ENCODE measurements at regions not wholly inside any gene's neighbourhood (a gene's known extent, or its start where the extent isn't known, plus 50 kb on each side); places are given as distances from the start of the nearest gene placed in this dataset.
"Not testable (repeated sequence)": the region's sequence is repeated elsewhere in the genome, so short reads cannot be mapped to it uniquely, and the experiment has no call there.

DNA sequence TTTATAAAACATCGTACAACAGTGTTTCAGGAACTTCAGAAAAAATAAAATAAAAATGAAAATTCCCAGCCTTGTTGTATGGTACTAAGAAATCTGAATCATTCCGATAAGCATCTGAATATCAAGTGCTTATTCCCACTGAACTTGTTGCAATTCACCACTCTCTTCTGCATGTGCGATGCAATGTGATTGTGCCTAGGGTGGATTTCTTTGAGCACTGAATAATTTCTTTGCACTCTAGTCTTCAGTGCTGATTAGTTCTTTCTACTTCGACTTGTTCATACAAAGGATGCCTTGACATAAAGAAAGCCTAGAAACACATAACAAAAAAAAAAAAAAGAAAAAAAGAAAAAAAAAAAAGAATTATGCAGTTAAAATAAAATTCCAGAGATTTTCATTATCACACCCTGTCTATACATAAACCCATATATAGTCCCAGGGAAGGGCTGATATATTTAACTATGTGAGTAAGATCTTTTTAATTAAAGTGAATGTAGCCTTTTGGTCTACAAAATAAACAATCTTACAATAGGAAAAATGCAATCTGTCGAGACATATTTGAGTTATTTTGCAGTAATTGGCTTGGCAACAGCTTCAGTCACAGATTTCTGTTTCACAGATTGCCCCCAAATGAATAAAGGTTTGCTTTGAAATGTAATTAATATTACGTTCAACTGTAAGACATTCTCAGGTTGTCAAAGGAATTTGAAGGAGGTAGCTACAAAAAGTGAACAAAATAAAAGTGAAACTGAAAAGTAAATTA lies 1118.9 kb upstream of the CELF2 start:
- DNase-seq = no peak

DNA sequence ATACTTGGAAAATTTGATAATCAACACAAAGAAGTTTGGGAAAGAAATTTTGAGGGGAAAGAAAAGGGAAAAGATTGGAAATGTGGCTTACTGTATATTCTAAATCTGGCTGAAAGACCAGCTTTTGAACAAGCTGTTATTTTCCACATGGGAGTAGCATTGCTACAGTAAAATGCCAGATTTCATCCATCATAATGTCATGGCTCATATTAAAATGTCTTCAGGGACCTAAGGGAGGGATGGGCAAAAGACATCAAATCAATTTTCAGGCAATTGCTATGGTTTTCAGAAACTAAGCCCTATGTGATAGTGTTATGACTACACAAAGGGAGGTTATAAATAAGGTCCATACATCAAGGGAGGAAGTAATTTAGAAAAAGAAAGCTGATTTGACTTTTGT lies 1116.9 kb upstream of the CELF2 start:
- DNase-seq = no peak

DNA sequence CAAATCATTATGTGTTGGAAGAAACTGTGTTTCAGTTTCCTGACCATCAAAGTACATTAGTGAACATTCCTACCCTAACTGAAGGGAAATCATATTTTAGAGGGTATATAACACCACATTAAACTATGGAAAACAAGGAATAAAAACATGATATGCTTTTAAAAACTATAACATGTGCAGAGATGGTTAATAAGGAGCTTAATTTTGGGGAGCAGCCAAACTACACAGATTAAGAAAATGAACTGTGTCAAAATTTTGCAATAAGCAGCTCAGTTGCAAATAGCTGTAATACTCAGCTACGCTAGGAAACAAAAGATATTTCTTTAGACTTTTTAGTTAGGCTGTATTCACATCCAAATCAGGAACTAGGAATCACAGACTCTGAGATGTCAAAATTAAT lies 1115.7 kb upstream of the CELF2 start:
- DNase-seq = no peak

DNA sequence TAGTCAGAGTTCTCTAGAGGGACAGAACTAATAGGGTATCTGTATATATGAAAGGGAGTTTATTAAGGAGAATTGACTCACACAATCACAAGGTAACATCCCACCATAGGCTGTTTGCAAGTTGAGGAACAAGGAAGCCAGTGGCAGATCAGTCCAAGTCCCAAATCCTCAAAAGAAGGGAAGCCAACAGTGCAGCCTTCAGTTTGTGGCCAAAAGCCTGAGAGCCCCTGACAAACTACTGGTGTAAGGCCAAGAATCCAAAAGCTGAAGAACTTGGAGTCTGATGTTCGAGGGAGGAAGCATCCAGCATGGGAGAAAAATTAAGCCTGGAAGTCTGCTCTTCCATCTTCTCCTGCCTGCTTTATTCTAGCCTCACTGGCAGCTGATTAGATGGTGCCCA lies 1107.2 kb upstream of the CELF2 start:
- DNase-seq = no peak

DNA sequence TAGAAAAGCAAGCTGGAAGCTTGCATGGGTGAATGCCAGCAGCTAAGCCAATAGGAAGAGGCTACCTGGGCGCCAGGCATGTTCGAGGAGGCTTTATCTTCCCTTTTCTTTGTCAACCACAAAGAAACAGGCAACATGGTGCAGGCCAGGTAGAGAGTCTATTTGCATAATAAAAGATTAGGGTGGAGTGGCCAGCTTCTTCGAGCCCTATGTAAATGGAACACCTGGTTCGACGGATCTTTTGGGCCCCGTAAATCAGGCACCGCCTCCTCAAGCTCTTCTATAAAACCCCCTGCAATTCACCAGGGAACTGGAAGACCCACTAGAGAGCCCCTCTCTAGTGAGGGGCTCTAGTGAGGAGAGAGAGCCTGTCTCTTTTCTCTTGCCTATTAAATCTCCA lies 1106.2 kb upstream of the CELF2 start:
- no peak for DNase-seq

DNA sequence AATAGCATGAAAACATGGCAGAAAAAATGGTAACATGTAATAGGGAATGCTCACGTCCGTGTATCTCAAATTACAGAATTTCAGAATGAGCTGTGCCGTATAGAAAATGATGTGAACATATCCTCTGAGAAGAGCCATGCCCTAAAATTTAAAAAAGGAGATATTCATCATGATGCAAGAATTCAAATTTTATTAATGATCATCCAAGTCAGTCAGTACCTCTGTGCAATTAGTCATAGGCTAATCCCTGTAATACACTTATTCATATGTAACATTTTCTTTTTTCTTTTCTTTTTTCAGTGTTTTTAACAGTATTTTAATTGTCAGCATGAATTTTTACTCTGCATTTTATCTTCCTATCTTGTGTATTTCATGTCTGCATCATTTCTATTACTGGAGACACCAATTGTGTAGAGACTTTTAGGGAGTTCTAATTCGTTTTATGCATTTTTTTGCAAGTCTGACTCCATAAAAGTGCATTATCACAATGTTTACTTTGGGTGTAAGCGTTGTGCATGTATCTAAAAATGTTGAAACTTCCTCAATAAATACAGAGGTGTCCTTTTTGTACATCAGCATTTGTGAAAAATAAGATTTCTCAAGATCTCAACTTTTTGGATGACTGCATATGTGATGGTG lies 1103.7 kb upstream of the CELF2 start:
- DNase-seq = no peak

DNA sequence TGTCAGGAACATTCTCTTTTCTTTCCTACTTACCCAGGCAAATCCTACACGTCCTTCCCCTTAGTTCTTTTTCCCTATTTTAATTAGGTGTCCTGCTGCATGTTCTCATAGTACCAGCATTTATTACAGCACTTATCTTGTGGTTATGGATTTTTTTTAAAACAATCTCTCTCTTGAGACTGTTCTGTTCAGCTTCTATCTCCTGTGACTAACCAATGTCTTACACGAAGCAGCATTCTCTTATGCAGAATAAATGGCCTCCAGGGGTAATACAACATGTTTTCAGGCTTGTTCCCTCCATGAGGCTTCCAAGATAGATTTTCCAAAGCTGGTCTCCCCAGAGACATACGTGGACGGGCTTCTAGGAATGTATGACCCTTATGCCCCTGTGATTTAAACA lies 1096.1 kb upstream of the CELF2 start:
- no peak for DNase-seq

DNA sequence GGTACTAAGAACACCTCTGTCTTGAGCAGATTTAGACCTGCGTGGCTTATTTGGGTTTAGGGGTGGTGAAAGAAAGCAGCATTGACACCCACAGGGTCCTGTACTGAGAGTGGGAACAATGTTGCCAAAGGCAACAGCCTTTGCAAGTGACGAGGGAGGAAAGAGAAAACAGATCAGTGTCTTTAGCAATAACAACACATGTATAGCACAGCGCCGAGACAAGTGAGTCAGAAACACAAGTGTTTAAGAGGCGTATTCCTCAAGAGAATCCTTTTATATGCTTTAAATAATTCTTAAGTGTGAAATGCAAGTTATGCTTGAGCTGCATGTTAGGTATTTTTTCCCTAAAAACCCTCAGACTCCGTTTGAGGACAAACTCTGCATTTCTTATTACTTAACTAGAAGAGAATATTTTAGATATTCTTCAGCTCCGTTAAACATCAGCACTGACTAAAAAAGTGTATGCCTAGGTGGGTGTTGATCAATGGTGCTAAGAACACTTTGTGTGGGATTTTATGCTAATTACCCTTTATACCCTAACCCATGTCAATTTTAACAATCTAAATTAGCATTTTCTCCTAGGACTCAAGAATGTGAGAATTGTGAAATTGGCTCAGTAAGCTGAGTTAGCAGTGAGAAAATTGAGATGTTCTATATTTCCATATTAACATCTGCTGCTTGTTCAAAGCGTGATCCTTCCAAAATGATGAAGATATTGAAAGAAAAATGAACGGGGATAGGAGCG lies 1095.4 kb upstream of the CELF2 start:
- no peak for DNase-seq

DNA sequence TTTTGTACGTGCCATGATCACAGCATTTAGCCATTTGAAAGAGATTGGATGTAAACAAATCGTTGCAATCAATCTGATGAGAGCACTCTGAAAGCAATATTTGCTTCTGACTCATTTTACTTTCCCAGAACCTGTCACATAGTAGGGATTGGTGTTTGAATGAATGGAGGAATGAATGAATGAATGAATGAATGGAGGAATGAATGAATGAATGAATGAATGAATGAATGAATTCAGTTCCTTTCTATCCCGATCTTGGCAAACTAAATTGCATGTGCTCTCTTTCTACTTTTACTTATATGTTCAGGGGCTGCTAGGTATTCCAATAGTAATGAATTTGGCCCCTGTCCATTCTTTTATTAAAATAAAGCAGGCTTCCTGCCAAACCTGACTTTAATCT lies 1091.7 kb upstream of the CELF2 start:
- DNase-seq = no peak

DNA sequence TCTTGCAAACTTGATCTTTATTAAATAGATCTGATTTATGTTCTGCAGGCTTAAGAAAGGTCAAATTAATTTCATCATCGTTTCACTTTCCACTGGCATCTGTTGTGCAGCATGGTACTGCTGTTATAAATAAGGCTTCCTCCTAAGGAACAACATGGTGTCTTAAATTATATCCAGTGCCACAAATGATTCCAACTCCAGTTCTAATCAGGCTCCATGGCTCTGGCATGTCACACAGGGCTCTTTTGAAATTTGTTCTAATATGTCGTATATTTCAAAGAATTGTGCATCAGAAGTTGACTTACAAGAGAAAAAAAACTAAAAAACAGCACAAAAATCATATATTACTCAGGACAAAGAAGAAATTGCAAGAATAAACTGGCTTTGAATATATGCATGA lies 1090.8 kb upstream of the CELF2 start:
- DNase-seq = no peak

DNA sequence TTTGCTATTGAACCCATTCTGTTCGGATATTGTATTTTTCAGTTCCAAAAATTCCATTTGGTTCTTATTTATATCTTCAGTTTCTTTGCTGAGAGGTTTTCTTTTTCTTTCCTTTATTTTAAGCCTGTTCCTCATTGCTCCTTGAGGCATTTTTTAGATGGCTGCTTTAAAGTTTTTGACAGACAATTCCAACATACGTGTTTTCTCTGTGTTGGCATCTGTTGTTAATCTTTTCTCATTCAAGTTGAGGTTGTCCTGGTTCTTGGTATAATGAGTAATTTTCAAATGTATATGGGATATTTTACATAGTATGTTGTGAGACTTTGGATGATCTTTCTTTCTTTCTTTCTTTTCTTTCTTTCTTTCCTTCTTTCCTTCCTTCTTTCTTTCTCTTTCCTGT lies 1078.0 kb upstream of the CELF2 start:
- DNase-seq = no peak

DNA sequence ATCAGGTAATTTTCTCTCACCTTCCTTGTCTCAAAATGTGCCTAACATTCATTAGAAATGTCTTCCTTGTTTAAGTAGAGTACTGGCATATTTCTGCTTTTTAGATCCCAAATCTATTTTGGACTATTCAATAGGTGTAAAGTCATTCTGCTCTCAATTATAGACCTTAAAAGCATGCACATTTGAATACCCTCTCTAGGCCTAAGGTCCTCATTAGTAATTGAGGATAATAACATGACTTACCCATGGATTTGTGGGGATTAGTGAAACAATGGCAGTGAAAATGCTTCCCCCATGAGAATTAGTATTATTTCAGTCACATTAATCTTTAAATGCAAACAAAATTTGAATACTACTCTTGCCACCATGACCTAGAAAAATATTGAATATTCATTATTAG lies 1073.0 kb upstream of the CELF2 start:
- no peak for DNase-seq

DNA sequence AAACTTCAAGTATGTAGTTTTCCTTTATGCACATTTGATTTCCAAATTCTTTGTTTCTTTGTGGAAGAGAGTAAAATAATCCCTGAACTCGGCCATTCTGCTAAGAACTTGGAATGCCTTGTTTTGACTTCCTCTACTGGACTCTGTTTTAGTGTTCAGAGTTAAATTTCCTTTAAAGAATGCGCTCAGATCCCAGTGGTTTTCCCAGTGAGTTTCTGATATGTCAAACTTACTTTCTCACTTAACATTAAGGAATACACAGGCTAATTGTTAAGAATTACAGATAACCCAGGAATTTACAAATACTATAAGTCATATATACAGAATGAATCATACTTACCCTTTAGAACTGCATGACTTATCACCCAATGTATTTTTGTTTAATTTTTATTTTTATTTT lies 1067.6 kb upstream of the CELF2 start:
- no peak for DNase-seq

DNA sequence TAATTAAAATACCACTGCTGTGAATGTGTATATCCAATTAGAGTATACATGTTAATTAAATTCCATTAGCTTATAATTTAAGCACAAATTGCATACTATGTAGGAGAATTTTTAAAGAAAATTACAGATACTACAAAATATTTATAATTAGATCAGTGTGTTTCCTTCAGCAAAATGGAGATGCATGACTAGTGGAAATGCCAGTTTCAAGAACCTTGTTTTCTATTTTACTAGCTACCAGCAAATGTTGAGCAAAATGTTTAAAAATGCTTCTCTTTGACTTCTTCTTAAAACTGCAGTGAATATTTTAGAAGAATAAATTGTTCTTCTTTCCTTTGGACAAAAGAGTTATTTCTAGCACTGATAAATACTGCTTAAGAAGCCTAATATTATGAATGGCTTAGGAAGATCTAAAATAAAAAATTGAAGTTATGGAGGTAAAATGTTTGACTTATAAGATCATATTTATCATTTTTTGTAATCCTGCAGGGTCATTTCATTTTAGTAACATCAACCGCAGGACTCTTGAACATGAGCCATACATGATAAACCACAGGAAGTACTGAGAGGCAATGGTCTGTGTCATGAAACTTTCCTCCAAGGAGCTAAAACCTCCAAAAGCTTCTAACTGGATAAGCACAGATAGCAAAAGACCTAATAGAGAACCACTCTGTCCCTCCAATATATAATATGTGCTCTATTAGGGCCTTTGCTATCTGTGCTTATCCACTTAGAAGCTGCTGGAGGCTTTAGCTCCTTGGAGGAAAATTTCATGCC lies 1066.0 kb upstream of the CELF2 start:
- no peak for DNase-seq

DNA sequence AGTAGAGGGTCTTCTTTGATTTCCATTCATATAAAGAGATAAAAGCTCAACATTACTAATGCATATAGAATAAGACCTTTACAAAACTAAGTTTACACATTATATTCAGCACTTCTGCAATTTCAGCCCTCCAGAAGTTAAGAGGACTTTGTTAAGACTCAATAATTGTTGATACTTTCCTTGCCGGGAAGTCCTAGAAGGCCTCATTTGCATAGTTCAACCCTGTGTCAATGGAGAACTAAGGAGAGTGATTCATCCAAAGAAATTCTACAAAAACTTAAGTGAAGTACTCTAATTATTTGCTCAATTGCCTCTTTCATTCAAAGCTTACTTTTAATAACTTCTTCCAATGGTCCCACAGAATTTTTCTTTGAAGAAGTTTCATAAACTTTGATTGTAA lies 1060.3 kb upstream of the CELF2 start:
- DNase-seq = no peak

DNA sequence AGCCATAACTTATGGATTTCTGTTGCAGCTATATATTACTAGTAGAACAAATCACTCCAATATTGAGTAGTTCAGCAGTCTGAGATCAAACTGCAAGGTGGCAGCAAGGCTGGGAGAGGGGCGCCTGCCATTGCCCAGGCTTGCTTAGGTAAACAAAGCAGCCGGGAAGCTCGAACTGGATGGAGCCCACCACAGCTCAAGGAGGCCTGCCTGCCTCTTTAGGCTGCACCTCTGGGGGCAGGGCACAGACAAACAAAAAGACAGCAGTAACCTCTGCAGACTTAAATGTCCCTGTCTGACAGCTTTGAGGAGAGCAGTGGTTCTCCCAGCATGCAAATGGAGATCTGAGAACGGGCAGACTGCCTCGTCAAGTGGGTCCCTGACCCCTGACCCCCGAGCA lies 1059.8 kb upstream of the CELF2 start:
- not testable (repeated sequence) for DNase-seq

DNA sequence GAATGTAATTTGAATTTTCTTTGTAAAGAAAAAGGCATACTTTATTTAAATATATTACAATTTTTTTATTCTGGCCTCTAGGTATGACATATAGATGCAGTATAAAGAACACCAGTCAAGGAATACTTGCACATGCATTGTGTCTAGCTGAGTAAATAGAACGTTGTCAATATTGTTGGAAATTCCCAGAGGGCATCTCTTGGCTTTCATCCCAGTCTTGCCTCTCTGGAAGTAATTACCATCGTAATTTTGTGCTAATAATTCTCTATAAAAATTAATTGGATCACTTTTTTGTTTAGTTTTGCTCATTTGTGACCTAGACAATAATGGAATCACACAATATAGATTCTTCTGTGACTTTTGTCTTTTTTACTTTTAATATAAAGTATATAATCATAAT lies 1052.3 kb upstream of the CELF2 start:
- DNase-seq = no peak

DNA sequence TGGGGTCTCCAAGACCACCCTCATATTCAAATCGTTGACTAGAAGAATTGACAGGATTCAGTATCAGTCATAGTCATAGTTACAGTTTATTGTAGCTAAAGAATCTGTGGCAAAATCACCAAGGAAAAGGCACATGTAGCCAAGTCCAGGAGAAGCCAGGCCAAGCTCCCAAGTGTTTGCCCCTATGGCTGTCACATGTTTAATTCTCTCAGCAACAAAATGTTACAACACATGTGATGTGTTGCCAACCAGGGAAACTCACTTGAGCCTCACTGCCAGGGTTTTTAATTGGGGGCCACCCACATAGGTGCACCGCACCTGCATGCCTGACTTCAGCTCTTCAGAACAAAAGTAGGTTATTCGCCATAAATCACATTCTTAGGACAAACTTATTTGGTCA lies 1030.9 kb upstream of the CELF2 start:
- DNase-seq = no peak

DNA sequence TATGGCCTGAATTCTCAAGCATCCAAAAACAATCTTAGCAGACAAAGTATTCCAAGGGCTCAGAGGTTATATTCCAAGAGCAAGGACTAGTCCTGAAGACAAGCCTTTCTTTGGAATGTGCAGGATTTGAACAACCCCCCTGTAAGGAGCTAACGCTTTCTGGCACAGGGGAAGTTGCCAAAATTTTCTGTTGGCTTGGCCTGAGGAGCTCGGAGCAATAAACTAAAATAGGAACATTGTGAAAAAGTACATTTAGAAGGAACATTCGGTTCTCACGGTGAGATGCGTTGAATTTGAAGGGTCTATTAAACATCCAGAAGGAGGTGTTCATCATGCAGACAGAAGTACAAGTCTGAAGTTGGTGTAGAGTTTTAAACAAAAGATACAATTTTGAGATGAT lies 1030.5 kb upstream of the CELF2 start:
- no peak for DNase-seq

DNA sequence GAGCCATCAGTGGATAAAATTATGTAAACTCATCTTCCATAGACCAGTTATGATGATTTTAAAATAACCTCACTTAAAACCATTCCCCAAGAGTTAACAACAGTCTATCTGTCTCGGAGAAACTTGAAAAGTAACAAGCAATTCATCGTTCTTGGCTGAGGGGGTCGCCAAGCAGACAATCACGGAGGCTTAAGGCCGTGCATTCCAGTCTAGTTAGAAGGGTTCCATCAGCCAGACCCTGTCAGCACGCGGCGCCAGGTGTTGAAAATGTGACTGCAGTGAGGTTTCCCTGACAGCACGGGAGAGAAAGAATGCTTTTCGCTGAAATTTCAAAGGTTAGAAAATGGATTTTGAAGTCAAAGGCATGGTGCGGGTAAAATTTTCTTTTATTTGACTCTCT lies 1025.0 kb upstream of the CELF2 start:
- no peak for DNase-seq

DNA sequence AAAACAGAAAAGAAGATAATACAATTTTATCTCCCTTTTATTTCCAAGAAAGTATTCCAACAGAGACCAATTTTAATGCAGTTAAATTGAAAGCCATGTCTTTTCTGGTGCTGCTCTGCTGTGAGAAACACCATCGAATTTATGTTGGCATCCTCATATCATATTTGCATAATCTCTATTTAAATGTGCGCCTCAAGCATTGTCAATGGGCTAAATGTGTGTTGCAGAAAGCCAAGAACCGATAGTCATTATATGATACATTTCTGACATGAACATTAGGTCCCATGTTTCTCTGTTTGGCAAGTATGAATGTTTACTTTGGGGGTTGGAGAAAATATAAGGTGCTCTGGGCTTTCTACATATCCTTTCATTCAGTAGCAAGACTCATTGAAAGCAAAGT lies 1023.5 kb upstream of the CELF2 start:
- no peak for DNase-seq

DNA sequence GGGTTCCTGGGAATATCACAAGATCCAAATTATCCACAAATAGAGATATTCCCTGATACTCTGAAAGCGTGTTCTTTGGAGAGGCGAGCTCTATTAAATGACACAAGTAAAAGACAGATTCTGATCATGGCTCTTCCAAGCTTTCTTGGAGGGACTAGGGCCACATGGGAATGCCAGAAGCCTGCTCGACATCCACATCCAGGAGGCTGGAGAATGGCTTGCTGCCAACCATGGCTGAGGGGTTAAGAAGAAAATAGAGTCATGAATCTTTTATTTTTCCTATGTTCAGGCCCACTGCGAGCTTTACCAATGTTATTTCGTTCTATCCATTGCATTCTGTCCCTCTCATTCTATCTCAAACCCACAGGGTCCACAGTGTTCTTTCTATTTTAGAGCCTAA lies 1018.0 kb upstream of the CELF2 start:
- DNase-seq = no peak

DNA sequence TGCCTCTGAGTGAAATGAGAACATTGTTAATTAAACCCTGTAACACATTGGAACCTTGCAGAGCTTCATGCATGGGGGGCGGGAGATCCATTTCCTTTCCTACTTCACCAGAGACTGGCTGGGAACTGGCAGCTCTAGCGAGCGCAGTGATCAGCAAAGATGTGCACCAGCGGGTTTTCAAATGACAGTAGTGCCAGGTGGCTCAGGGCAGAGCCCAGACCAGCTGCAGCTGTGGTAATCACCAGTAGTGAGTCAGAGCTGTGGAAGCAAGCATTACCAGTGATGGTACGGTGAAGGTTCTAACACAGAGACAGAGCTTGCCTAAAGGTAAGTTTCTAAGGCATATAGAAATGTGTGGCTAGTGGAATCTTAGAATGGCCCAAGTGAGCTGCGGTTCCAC lies 1009.7 kb upstream of the CELF2 start:
- DNase-seq = no peak

DNA sequence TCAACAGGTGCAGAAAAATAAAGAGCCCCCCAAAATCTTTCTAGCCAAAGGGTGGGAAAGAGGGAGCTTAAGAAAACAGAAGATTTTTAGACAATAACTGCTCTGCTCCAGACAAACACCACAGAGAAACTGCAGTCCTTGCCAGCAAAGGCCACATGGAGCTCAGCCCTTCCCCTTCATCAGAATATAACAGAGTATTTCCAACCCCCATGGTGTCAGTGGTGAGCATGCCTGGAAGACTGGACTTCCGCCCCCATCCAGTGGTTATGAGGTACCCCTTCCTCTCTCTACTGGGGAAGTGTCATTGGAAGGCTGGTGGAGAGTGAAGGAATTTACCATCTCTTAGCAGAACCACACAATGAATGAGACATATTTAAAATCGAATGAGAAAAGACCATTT lies 1007.3 kb upstream of the CELF2 start:
- no peak for DNase-seq
